B cell (primary cell): ENCODE measurements at regions not wholly inside any gene's neighbourhood (a gene's known extent, or its start where the extent isn't known, plus 50 kb on each side); places are given as distances from the start of the nearest gene placed in this dataset.

ENCODE experiments used
- ATAC-seq: fragments of 200-7000 bp; cut with Tn5 transposase; one replicate; pipeline ENCODE4 v1.10.0; 2021; ENCODE audit warnings: low read depth, mild to moderate bottlenecking, moderate number of reproducible peaks, moderate library complexity
- CTCF ChIA-PET: fragments of 350-600 bp; sonication (Branson Sonifier 250); formaldehyde crosslinking; loops from one replicate; lab custom pipeline; 2021; ENCODE audit warnings: antibody characterized with exemption, inconsistent platforms; lab: Charles Lee
- POLR2A ChIA-PET: fragments of 350-600 bp; sonication (Branson Sonifier 250); formaldehyde crosslinking; loops from one replicate; lab custom pipeline; 2021; ENCODE audit warnings: antibody characterized with exemption; lab: Charles Lee
- DNase-seq: peaks from one replicate; pipeline ENCODE4 v3.0.0; 2013
- H2AFZ ChIP-seq: 2 replicates; pipeline ENCODE4 v1.6.1; 2012; ENCODE audit warnings: mild to moderate bottlenecking, low read depth, low read length; ENCODE audit not compliant: insufficient read depth, poor library complexity, severe bottlenecking
- H3K27ac ChIP-seq, 2 donors: 1 replicate in 1 of 2; 2 replicates in 1 of 2; pipeline ENCODE4 v1.5.1; 2012 to 2013; ENCODE audit warnings: low read length in 2 of 2, mild to moderate bottlenecking in 2 of 2, moderate library complexity in 1 of 2
- H3K27me3 ChIP-seq, 4 experiments: fragments of 200-600 bp in 1 of 4; sonication (generic) in 1 of 4; replicated peaks in 1 of 4; 1 replicate in 2 of 4; 2 replicates in 2 of 4; pipeline versions ENCODE4 v1.6.1 to v1.7.0; 2013 to 2016; ENCODE audit warnings: low read length in 3 of 4, mild to moderate bottlenecking in 2 of 4, mixed read lengths in 1 of 4, moderate library complexity in 1 of 4; ENCODE audit not compliant: insufficient read depth in 4 of 4, control insufficient read depth in 3 of 4; ENCODE audit errors: control extremely low read depth in 1 of 4
- H3K36me3 ChIP-seq, 2 experiments: replicated peaks in 1 of 2; 1 replicate in 1 of 2; 2 replicates in 1 of 2; pipeline versions ENCODE4 v1.6.1 to v1.7.1; 2013; ENCODE audit warnings: low read length in 1 of 2; ENCODE audit not compliant: insufficient read depth in 2 of 2, control insufficient read depth in 1 of 2; ENCODE audit errors: control extremely low read depth in 1 of 2, extremely low read depth in 1 of 2
- H3K4me1 ChIP-seq, 2 donors: fragments of 200-600 bp in 1 of 2; sonication (generic) in 1 of 2; 1 replicate in 1 of 2; 2 replicates in 1 of 2; pipeline versions ENCODE4 v1.5.1 to v1.6.1; 2013 to 2017; ENCODE audit warnings: low read length in 2 of 2; ENCODE audit not compliant: control insufficient read depth in 2 of 2, insufficient read depth in 2 of 2
- H3K4me2 ChIP-seq: replicated peaks from 2 replicates; pipeline ENCODE3; 2012; ENCODE audit warnings: mild to moderate bottlenecking, low read depth, low read length; ENCODE audit not compliant: poor library complexity, severe bottlenecking
- H3K4me3 ChIP-seq, 5 experiments: fragments of 200-600 bp in 1 of 5; sonication (generic) in 1 of 5; 1 replicate in 3 of 5; 2 replicates in 2 of 5; pipeline versions ENCODE4 v1.5.1 to v1.7.0; 2011 to 2016; ENCODE audit warnings: low read length in 4 of 5, mild to moderate bottlenecking in 4 of 5, low read depth in 2 of 5, control low read depth in 1 of 5, moderate library complexity in 1 of 5; ENCODE audit not compliant: insufficient read depth in 1 of 5; ENCODE audit errors: control extremely low read depth in 1 of 5, extremely low read depth in 1 of 5
- H3K79me2 ChIP-seq: fragments of 200-600 bp; sonication (generic); one replicate; pipeline ENCODE4 v1.6.0; 2016; ENCODE audit warnings: low read length; ENCODE audit not compliant: control insufficient read depth, insufficient read depth
- H3K9ac ChIP-seq: fragments of 200-600 bp; sonication (generic); 2 replicates; pipeline ENCODE4 v1.6.1; 2017; ENCODE audit warnings: mild to moderate bottlenecking, low read length, moderate library complexity
- H3K9me3 ChIP-seq, 3 donors: one replicate each; pipeline versions ENCODE4 v1.6.1 to v1.7.1; 2013; ENCODE audit warnings: low read length in 2 of 3; ENCODE audit not compliant: control insufficient read depth in 2 of 3, insufficient read depth in 1 of 3; ENCODE audit errors: control extremely low read depth in 1 of 3
- H4K20me1 ChIP-seq: 2 replicates; pipeline ENCODE4 v1.6.0; 2012; ENCODE audit warnings: mild to moderate bottlenecking, low read length; ENCODE audit not compliant: insufficient read depth, control insufficient read depth, poor library complexity, severe bottlenecking
- H3K27ac Mint-ChIP-seq: one replicate; pipeline ENCODE4 v1.8.0; 2021; ENCODE audit warnings: mixed read lengths
- H3K27me3 Mint-ChIP-seq: one replicate; pipeline ENCODE4 v1.8.0; 2021; ENCODE audit warnings: mixed read lengths
- H3K4me1 Mint-ChIP-seq: one replicate; pipeline ENCODE4 v1.8.0; 2021; ENCODE audit warnings: mixed read lengths
- H3K4me3 Mint-ChIP-seq: one replicate; pipeline ENCODE4 v1.8.0; 2021; ENCODE audit warnings: mixed read lengths
- H3K9me3 Mint-ChIP-seq: one replicate; pipeline ENCODE4 v1.8.0; 2022; ENCODE audit warnings: mixed read lengths; ENCODE audit not compliant: insufficient read depth
- CTCF ChIP-seq: fragments of 200-600 bp; IDR thresholded peaks from one replicate; pipeline ENCODE4 v1.8.0; 2022; ENCODE audit warnings: antibody characterized with exemption, mild to moderate bottlenecking
- EZH2 ChIP-seq: IDR thresholded peaks from 2 replicates; pipeline ENCODE4 v1.6.1; 2012; ENCODE audit warnings: borderline replicate concordance, low read depth, mild to moderate bottlenecking, moderate library complexity, low read length; ENCODE audit not compliant: insufficient read depth, poor library complexity, severe bottlenecking
- WGBS: methylation state at CpG from one replicate; pipeline ENCODE4 v1.1.5; 2013; ENCODE audit warnings: missing lambda C conversion rate; ENCODE audit not compliant: insufficient coverage; 5-methylcytosine and 5-hydroxymethylcytosine counted together
- intact Hi-C: fragments of 100-400 bp; cut with micrococcal nuclease; formaldehyde crosslinking; loops from one replicate; pipeline ENCODE4 v1.10.0; 2022

- H3K9me3 Mint-ChIP-seq: no peaks in the 10 kb centered on the region
These were observed 162.4 kb upstream of the NABP1 start for GRCh38 chr2:191515551-191515950.

GRCh38 chr2:191516260-191516659, 161.7 kb upstream of the NABP1 start:
- H3K4me1 ChIP-seq: no peaks in the 10 kb centered on the region
- no peaks in the 10 kb centered on the region for H3K79me2 ChIP-seq
- TF ChIP-seq CTCF (no peak), EZH2 (no peak)
- ChIA-PET CTCF (interaction anchor here (1.3 to 5.1 kb wide), 4 partner anchors 299 to 647 kb away, joined by 4 to 25 read pairs (median 8); no protein-coding TSS in a partner anchor), POLR2A (no interaction called here)
- Mint-ChIP-seq H3K9me3 (no peaks in the 10 kb centered on the region), H3K27me3 (peaks cover 4% of the 10 kb centered on the region), H3K4me1 (no peaks in the 10 kb centered on the region), H3K27ac (no peak overlapping the region), H3K4me3 (no peak overlapping the region)
- H3K27ac ChIP-seq: no peak overlapping the region
- no peak overlapping the region for H3K4me2 ChIP-seq
- no peaks in the 10 kb centered on the region for H4K20me1 ChIP-seq
- no peaks in the 10 kb centered on the region for H3K9me3 ChIP-seq
- WGBS: 94% methylated on average over 3 of the region's 4 CpGs
- no peak for DNase-seq
- peaks cover 0 to 4% (median 0%) of the 10 kb centered on the region in 4 experiments for H3K27me3 ChIP-seq
- H3K36me3 ChIP-seq: no peaks in the 10 kb centered on the region
- H2AFZ ChIP-seq: no peak overlapping the region
- ATAC-seq: no peak
- intact Hi-C loops: no loop called here
- H3K4me3 ChIP-seq: no peak overlapping the region
- H3K9ac ChIP-seq: no peak overlapping the region

More at GRCh38 chr2:191515551-191515950, 162.4 kb upstream of the NABP1 start:
- H3K27me3 Mint-ChIP-seq: peaks cover 4% of the 10 kb centered on the region
- no peak overlapping the region for H3K4me3 ChIP-seq
- no peak overlapping the region for H3K9ac ChIP-seq
- TF ChIP-seq EZH2 (no peak), CTCF (no peak)
- no peaks in the 10 kb centered on the region for H3K36me3 ChIP-seq
- H3K4me1 Mint-ChIP-seq: no peaks in the 10 kb centered on the region
- no peaks in the 10 kb centered on the region for H3K4me1 ChIP-seq
- CTCF ChIA-PET: interaction anchor here (1.1 to 5.1 kb wide), 5 partner anchors 298 to 647 kb away, joined by 3 to 25 read pairs (median 7); no protein-coding TSS in a partner anchor
- POLR2A ChIA-PET: no interaction called here
- intact Hi-C loops: no loop called here
- no peak for DNase-seq
- H3K9me3 ChIP-seq: no peaks in the 10 kb centered on the region
- no peak overlapping the region for H3K4me3 Mint-ChIP-seq
- WGBS: 64% methylated on average over 2 of the region's 3 CpGs
- no peak overlapping the region for H3K4me2 ChIP-seq
- peaks cover 0 to 4% (median 0%) of the 10 kb centered on the region in 4 experiments for H3K27me3 ChIP-seq
- H3K27ac ChIP-seq: no peak overlapping the region
- ATAC-seq: no peak
- no peak overlapping the region for H2AFZ ChIP-seq
- no peaks in the 10 kb centered on the region for H3K79me2 ChIP-seq
- H3K27ac Mint-ChIP-seq: no peak overlapping the region
- no peaks in the 10 kb centered on the region for H4K20me1 ChIP-seq
